OCI-LY1 (cell line): ENCODE measurements at regions not wholly inside any gene's neighbourhood (a gene's known extent, or its start where the extent isn't known, plus 50 kb on each side); places are given as distances from the start of the nearest gene placed in this dataset.

Source experiments
- EZH2 ChIP-seq: fragments of 200-600 bp; sonication (generic), shearing (Covaris generic); IDR thresholded peaks from 2 replicates; pipeline ENCODE4 v1.8.0; 2017; ENCODE audit warnings: borderline replicate concordance, mixed run types, mild to moderate bottlenecking, antibody characterized with exemption, low read length, moderate library complexity, mixed read lengths
- TF ChIP-seq, protein P1 (sequence below): fragments of 200-600 bp; sonication (generic), shearing (Covaris generic); IDR thresholded peaks from 2 replicates; pipeline ENCODE4 v1.5.1; 2017; ENCODE audit warnings: mild to moderate bottlenecking, antibody characterized with exemption, low read length, moderate library complexity, mixed read lengths

DNA sequence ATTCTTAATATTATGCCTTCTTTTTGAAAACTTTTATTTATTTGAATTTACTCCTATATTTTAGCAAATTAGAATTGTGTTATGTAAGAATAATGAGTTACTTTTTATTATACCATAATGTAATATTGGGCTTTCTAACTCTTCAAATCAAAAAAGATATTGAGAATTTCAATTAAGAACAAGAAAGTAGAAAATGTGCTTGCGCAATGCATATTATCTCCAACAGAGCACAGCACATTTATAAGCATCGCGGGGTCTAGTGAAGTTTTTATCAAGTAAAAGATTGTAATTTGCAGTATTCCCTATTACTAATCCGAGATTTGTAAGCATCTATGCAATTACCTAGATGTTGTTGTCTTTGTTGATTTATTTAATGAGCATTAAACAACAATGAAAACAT, 829.1 kb upstream of the CNTNAP5 start:
- TF ChIP-seq, protein P1, sequence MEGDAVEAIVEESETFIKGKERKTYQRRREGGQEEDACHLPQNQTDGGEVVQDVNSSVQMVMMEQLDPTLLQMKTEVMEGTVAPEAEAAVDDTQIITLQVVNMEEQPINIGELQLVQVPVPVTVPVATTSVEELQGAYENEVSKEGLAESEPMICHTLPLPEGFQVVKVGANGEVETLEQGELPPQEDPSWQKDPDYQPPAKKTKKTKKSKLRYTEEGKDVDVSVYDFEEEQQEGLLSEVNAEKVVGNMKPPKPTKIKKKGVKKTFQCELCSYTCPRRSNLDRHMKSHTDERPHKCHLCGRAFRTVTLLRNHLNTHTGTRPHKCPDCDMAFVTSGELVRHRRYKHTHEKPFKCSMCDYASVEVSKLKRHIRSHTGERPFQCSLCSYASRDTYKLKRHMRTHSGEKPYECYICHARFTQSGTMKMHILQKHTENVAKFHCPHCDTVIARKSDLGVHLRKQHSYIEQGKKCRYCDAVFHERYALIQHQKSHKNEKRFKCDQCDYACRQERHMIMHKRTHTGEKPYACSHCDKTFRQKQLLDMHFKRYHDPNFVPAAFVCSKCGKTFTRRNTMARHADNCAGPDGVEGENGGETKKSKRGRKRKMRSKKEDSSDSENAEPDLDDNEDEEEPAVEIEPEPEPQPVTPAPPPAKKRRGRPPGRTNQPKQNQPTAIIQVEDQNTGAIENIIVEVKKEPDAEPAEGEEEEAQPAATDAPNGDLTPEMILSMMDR = no peak
- TF ChIP-seq EZH2 = no peak
